COLO829 (cell line): ENCODE measurements at regions not wholly inside any gene's neighbourhood (a gene's known extent, or its start where the extent isn't known, plus 50 kb on each side); places are given as distances from the start of the nearest gene placed in this dataset.

Source experiments
- DNase-seq: peaks from one replicate; pipeline ENCODE4 v3.0.0; 2012; ENCODE audit warnings: low spot score

DNA sequence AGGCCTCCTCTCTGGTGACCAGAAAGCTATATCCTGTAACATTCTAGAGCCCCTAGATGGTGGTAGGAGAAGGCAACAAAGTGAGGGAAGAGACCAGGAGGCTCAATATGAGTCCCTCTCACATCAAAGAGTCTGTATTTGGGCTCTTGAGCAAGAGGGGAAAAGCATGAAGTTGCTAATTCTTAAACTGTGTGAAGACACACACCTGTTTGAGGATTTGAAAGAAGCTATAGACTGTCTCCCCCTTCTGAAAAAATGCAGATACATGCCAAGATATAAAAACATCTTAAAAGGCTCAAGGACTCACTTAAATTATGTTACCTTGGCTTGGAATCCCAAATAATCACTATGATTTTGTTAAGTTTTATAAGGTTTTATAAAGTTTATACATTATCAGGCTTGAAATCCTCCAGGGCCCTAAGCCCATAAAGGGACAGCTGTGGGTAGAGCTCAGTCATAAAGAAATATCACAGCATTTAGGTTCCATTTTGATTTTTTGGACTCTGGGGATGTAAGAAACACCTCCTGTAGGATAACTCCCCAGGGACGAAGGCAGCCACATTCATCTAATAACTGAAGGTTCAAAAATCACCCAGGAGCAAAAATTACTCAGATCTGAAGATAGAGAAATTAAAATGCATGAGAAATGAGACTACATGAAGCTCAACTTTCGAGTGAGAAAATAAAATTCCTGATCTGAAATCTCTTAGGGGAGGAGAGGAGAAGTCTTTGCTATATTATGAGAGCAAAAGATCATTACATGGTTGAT is 136.1 kb upstream of the LGALSL start:
- no peak for DNase-seq

- DNase-seq = no peak
Measured at GRCh38 chr2:64318476-64318748, 135.6 kb upstream of the LGALSL start.

- DNase-seq = no peak
Measured at GRCh38 chr2:64319896-64320295, 134.1 kb upstream of the LGALSL start.

GRCh38 chr2:64322433-64322832 is 131.5 kb upstream of the LGALSL start:
- DNase-seq = no peak

GRCh38 chr2:64323197-64323596 is 130.8 kb upstream of the LGALSL start:
- DNase-seq = no peak

DNA sequence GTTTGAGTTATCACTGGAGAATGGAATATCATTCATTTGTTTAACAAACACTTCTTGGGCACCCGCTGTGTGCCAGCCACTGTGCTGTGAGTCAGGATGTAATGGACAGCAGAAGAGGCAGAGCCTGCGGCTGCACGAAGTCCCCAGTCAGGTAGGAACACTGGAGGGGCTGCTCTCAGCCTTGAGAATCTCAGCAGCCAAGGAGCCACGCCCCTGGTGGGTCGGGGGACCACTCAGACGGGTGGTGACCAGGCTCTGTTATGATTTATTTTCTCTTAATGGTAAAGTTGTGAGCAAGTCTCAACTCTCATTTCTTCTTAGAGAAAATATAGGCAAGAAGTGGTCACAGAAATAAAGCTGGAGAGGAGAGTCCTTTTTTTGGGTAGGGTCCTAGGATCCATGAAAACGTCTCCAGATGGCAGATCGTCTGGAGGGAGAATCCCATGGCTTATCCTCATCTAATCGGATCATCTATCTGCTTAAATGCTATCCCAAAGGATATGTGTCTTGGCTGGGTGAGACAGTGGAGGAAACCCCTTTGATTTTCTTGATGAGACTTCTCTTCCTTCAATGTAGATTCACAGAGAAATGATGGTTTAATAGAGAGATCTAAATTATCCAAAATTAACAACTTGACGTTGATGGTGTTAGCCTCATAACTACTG is 129.1 kb upstream of the LGALSL start:
- no peak for DNase-seq

- no peak for DNase-seq
Measured at GRCh38 chr2:64325477-64325851, 128.5 kb upstream of the LGALSL start.

GRCh38 chr2:64325852-64326577 is 127.9 kb upstream of the LGALSL start:
- no peak for DNase-seq

GRCh38 chr2:64326578-64327050 is 127.3 kb upstream of the LGALSL start:
- no peak for DNase-seq

DNA sequence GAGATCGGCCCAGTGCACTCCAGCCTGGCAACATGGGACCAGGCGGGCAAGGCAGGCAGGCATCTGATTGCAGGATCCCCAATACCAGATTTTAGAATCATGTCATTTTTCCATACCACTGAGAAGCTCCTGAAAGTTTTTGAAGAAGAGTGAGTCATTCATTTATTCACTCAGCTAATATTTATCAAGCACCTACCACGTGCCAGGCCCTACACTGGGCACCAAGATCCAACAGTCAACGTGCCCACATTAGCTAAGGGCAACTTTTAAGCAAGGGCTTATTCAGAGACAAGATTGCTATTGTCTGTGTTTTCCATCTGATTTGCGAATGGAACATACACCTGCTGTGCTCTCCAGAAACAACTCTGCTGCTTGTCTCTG is 126.8 kb upstream of the LGALSL start:
- DNase-seq = no peak

GRCh38 chr2:64327510-64328414 is 126.2 kb upstream of the LGALSL start:
- DNase-seq = peak; percentile 75

GRCh38 chr2:64328415-64328722 is 125.6 kb upstream of the LGALSL start:
- no peak for DNase-seq

- DNase-seq = no peak
Measured at GRCh38 chr2:64328756-64329155, 125.2 kb upstream of the LGALSL start.

GRCh38 chr2:64329848-64330247 is 124.1 kb upstream of the LGALSL start:
- DNase-seq = peak; percentile 14

- DNase-seq = peak; percentile 48
Measured at GRCh38 chr2:64330281-64331113, 123.5 kb upstream of the LGALSL start.

DNA sequence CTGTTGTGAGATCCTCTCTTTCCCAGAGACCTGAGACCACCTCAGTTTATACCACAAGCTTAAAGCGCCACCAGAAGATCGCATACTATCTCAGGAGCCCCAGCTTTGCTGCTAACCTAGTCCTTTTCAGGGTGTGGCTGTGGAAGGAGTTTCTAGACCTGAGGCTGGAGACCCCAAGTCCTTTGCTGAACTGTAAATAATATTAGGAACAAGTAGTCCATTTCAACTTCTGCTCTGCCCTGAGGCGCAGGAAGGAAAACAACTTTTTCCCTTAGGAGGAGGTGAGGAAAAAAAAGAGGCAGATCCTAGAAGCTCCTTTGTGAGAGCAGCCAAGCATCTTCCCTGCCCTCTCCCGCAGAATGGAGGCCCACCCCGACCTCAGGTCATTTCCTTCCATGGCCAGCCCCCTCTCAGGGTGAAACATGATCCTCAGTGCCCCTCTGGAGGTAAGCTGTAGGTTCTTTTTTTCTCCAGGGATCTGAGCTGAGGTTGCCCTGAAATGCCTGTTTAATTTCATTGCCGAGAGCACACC is 122.8 kb upstream of the LGALSL start:
- no peak for DNase-seq

DNA sequence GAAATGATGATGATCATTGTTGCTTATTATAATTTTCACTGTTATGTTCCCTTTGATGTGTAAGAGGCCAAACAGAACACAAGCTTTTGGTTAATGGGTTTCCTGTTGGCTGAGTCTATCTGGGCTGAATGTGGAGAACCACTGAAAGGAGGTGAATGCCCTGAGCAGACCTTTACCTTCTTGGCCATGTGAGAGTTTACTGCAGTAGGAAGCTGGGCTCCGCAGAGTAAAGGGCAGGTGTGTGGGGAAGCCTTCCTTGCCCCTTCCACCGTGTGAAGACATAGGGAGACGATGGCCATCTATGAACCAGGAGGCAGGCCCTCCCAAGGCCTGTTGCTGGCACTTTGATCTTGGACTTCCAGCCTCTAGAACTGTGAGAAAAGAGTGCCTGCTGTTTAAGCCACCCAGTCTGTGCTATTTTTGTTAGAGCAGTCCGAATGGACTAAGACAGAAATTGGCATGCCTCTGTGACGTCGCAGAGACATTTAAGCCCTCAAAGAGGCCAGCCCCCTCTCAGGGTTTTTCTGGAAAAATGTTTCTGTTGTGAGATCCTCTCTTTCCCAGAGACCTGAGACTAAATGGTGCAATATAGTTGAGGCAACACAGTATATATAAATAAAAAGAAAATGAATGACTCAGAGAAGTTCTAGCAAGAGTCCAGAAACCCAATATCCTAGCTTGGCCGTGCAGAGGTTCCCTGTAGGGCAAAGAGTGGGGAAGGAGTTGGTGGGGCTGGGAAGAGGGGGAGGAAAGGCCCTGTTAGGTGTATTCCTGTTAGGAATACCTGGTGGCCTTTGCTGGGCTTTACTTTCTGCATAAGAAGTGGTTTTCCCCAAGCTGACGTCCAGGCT is 121.9 kb upstream of the LGALSL start:
- no peak for DNase-seq

DNA sequence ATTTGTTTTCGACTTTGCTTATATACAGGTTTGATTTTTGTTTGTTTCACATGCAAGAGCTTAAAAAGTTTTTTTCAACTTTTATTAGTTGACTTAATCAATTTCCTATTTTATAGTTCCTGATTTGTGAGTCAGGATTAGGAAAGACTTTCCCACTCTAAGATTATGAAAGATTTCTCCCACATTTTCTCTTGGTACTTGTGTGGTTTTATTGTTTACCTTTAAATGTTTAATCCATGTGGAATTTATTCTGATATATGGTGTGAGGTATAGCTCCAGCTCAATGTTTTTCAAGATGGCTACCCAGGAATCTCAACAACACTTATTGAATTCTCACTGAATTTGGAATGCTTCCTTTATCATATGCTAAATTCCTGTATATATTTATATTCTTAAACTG is 117.8 kb upstream of the LGALSL start:
- no peak for DNase-seq

GRCh38 chr2:64337314-64337713 is 116.6 kb upstream of the LGALSL start:
- no peak for DNase-seq

- DNase-seq = no peak
Measured at GRCh38 chr2:64338108-64338507, 115.9 kb upstream of the LGALSL start.
